H1 (cell line): ENCODE measurements at regions not wholly inside any gene's neighbourhood (a gene's known extent, or its start where the extent isn't known, plus 50 kb on each side); places are given as distances from the start of the nearest gene placed in this dataset.
"Not testable (repeated sequence)": the region's sequence is repeated elsewhere in the genome, so short reads cannot be mapped to it uniquely, and the experiment has no call there.

ENCODE experiments used
- EZH2 ChIP-seq: fragments of 200-600 bp; sonication (generic); IDR thresholded peaks from 2 replicates; pipeline ENCODE4 v1.7.1; 2012; ENCODE audit warnings: low read depth, mild to moderate bottlenecking, moderate library complexity, low read length, inconsistent platforms; ENCODE audit not compliant: severe bottlenecking
- GABPA ChIP-seq: IDR thresholded peaks from 2 replicates; pipeline ENCODE4 v1.6.1; 2011; ENCODE audit warnings: mild to moderate bottlenecking, low read length, moderate library complexity, borderline replicate concordance; ENCODE audit not compliant: insufficient read depth
- KDM1A ChIP-seq: fragments of 200-600, 300-600 bp; sonication (generic); IDR thresholded peaks from 2 replicates; pipeline ENCODE4 v1.7.1; 2016; ENCODE audit warnings: mild to moderate bottlenecking, low read length, borderline replicate concordance
- NRF1 ChIP-seq: IDR thresholded peaks from 2 replicates; pipeline ENCODE4 v1.6.1; 2011; ENCODE audit warnings: mild to moderate bottlenecking, low read depth, low read length, improper control_type of control experiment
- POLR2A ChIP-seq, 2 experiments: IDR thresholded peaks; 1 replicate in 1 of 2; 2 replicates in 1 of 2; pipeline ENCODE4 v1.6.1; 2011; ENCODE audit warnings: low read depth in 2 of 2, low read length in 2 of 2, mild to moderate bottlenecking in 2 of 2; ENCODE audit errors: control extremely low read depth in 1 of 2
- TF ChIP-seq, protein P1 (sequence below): IDR thresholded peaks from 2 replicates; pipeline ENCODE4 v1.6.1; 2012; ENCODE audit warnings: low read length, inconsistent platforms
- TF ChIP-seq, protein P2 (sequence below), 3 experiments: IDR thresholded peaks; 1 replicate in 2 of 3; 2 replicates in 1 of 3; pipeline versions ENCODE4 v1.5.1 to v1.6.1; 2011; ENCODE audit warnings: low read length in 3 of 3, mild to moderate bottlenecking in 3 of 3, inconsistent platforms in 2 of 3, low read depth in 1 of 3, moderate library complexity in 1 of 3; ENCODE audit not compliant: insufficient read depth in 1 of 3; ENCODE audit errors: control extremely low read depth in 1 of 3

DNA sequence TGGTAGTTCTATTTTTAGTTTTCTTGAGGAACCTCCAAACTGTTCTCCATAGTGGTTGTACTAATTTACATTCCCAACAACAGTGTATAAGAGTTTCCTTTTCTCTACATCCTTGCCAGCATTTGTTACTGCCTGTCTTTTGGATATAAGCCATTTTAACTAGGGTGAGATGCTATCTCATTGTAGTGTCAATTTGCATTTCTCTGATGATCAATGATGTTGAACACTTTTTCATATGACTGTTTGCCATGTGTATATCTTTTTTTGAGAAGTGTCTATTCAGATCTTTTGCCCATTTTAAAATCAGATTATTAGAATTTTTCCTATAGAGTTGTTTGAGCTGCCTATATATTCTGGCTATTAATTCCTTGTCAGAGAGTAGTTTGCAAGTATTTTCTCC is 138.9 kb downstream of the MACROH2A1 start:
- not testable (repeated sequence) for TF ChIP-seq NRF1; KDM1A; POLR2A (IDR thresholded peaks at IDR 0.05; ENCODE audit: control extremely low read depth in 1 of 2, low read depth in 2 of 2, low read length in 2 of 2); EZH2; GABPA
- TF ChIP-seq, protein P1, sequence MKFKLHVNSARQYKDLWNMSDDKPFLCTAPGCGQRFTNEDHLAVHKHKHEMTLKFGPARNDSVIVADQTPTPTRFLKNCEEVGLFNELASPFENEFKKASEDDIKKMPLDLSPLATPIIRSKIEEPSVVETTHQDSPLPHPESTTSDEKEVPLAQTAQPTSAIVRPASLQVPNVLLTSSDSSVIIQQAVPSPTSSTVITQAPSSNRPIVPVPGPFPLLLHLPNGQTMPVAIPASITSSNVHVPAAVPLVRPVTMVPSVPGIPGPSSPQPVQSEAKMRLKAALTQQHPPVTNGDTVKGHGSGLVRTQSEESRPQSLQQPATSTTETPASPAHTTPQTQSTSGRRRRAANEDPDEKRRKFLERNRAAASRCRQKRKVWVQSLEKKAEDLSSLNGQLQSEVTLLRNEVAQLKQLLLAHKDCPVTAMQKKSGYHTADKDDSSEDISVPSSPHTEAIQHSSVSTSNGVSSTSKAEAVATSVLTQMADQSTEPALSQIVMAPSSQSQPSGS = not testable (repeated sequence)
- TF ChIP-seq, protein P2, sequence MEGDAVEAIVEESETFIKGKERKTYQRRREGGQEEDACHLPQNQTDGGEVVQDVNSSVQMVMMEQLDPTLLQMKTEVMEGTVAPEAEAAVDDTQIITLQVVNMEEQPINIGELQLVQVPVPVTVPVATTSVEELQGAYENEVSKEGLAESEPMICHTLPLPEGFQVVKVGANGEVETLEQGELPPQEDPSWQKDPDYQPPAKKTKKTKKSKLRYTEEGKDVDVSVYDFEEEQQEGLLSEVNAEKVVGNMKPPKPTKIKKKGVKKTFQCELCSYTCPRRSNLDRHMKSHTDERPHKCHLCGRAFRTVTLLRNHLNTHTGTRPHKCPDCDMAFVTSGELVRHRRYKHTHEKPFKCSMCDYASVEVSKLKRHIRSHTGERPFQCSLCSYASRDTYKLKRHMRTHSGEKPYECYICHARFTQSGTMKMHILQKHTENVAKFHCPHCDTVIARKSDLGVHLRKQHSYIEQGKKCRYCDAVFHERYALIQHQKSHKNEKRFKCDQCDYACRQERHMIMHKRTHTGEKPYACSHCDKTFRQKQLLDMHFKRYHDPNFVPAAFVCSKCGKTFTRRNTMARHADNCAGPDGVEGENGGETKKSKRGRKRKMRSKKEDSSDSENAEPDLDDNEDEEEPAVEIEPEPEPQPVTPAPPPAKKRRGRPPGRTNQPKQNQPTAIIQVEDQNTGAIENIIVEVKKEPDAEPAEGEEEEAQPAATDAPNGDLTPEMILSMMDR (IDR thresholded peaks at IDR 0.05; ENCODE audit: control extremely low read depth in 1 of 3, insufficient read depth in 1 of 3, low read depth in 1 of 3, low read length in 3 of 3) = not testable (repeated sequence)
